Ishikawa (cell line): ENCODE measurements at regions not wholly inside any gene's neighbourhood (a gene's known extent, or its start where the extent isn't known, plus 50 kb on each side); places are given as distances from the start of the nearest gene placed in this dataset.

Source experiments
- CEBPB ChIP-seq: IDR thresholded peaks from 2 replicates; pipeline ENCODE4 v1.6.1; 2012
- CREB1 ChIP-seq: IDR thresholded peaks from 2 replicates; pipeline ENCODE4 v1.6.1; 2012; ENCODE audit warnings: low read depth
- EGR1 ChIP-seq: IDR thresholded peaks from 2 replicates; pipeline ENCODE4 v1.6.1; 2012
- EP300 ChIP-seq: IDR thresholded peaks from 2 replicates; pipeline ENCODE4 v1.6.1; 2012; ENCODE audit warnings: borderline replicate concordance
- MAX ChIP-seq: IDR thresholded peaks from 2 replicates; pipeline ENCODE4 v1.6.1; 2012
- NFIC ChIP-seq: IDR thresholded peaks from 2 replicates; pipeline ENCODE4 v1.6.1; 2012
- RAD21 ChIP-seq: IDR thresholded peaks from 2 replicates; pipeline ENCODE4 v1.6.1; 2012; ENCODE audit warnings: low read depth
- REST ChIP-seq: IDR thresholded peaks from 2 replicates; pipeline ENCODE4 v1.6.1; 2012; ENCODE audit warnings: low read depth, mild to moderate bottlenecking
- TAF1 ChIP-seq: IDR thresholded peaks from 2 replicates; pipeline ENCODE4 v1.6.1; 2012; ENCODE audit warnings: low read depth, mild to moderate bottlenecking
- USF1 ChIP-seq: IDR thresholded peaks from 2 replicates; pipeline ENCODE4 v1.6.1; 2012
- YY1 ChIP-seq: IDR thresholded peaks from 2 replicates; pipeline ENCODE4 v1.6.1; 2012; ENCODE audit warnings: low read depth

- TF ChIP-seq MAX (no peak), RAD21 (no peak), REST (no peak), TAF1 (no peak), USF1 (no peak), EP300 (no peak), NFIC (no peak), EGR1 (no peak), YY1 (no peak), CREB1 (no peak), CEBPB (no peak)
Observed at GRCh38 chr13:112240076-112240475, 136.1 kb upstream of the SPACA7 start.
